ENCODE measurements at regions not wholly inside any gene's neighbourhood (a gene's known extent, or its start where the extent isn't known, plus 50 kb on each side); places are given as distances from the start of the nearest gene placed in this dataset.

GRCh38 chr6:120290964-120291363, 941.4 kb upstream of the MAN1A1 start:
- in situ Hi-C loops (cut with HindIII; ENCODE audit: low sequenced_read_pairs), result no loop called here
- H3K4me3 ChIP-seq (ENCODE audit: low read depth, low read length), result no peak overlapping the region
- no peak for DNase-seq (ENCODE audit: low read depth, low spot score)
- TF ChIP-seq CTCF (IDR thresholded peaks at IDR 0.05; ENCODE audit: low read depth, low read length), result no peak

- in situ Hi-C loops (cut with HindIII; ENCODE audit: low sequenced_read_pairs), result no loop called here
- DNase-seq (ENCODE audit: low read depth, low spot score), result no peak
- H3K4me3 ChIP-seq (ENCODE audit: low read depth, low read length), result no peak overlapping the region
- TF ChIP-seq CTCF (IDR thresholded peaks at IDR 0.05; ENCODE audit: low read depth, low read length), result no peak
Measured at GRCh38 chr6:120282005-120282404, 932.4 kb upstream of the MAN1A1 start.

GRCh38 chr6:120279466-120280167, 930.1 kb upstream of the MAN1A1 start:
- TF ChIP-seq CTCF (IDR thresholded peaks at IDR 0.05; ENCODE audit: low read depth, low read length), result no peak
- in situ Hi-C loops (cut with HindIII; ENCODE audit: low sequenced_read_pairs), result no loop called here
- DNase-seq (ENCODE audit: low read depth, low spot score), result no peak
- H3K4me3 ChIP-seq (ENCODE audit: low read depth, low read length), result no peak overlapping the region

GRCh38 chr6:120278689-120279396, 929.3 kb upstream of the MAN1A1 start:
- no peak for TF ChIP-seq CTCF (IDR thresholded peaks at IDR 0.05; ENCODE audit: low read depth, low read length)
- no peak overlapping the region for H3K4me3 ChIP-seq (ENCODE audit: low read depth, low read length)
- in situ Hi-C loops (cut with HindIII; ENCODE audit: low sequenced_read_pairs), result no loop called here
- no peak for DNase-seq (ENCODE audit: low read depth, low spot score)

- no peak for TF ChIP-seq CTCF (IDR thresholded peaks at IDR 0.05; ENCODE audit: low read depth, low read length)
- no peak for DNase-seq (ENCODE audit: low read depth, low spot score)
- in situ Hi-C loops (cut with HindIII; ENCODE audit: low sequenced_read_pairs), result no loop called here
- H3K4me3 ChIP-seq (ENCODE audit: low read depth, low read length), result no peak overlapping the region
Measured at GRCh38 chr6:120274547-120274946, 925.0 kb upstream of the MAN1A1 start.

- in situ Hi-C loops (cut with HindIII; ENCODE audit: low sequenced_read_pairs), result no loop called here
- no peak for DNase-seq (ENCODE audit: low read depth, low spot score)
- no peak overlapping the region for H3K4me3 ChIP-seq (ENCODE audit: low read depth, low read length)
- no peak for TF ChIP-seq CTCF (IDR thresholded peaks at IDR 0.05; ENCODE audit: low read depth, low read length)
Measured at GRCh38 chr6:120273411-120273810, 923.9 kb upstream of the MAN1A1 start.

Measured in astrocyte of the spinal cord (primary cell).